ENCODE measurements at regions not wholly inside any gene's neighbourhood (a gene's known extent, or its start where the extent isn't known, plus 50 kb on each side); places are given as distances from the start of the nearest gene placed in this dataset.

DNA sequence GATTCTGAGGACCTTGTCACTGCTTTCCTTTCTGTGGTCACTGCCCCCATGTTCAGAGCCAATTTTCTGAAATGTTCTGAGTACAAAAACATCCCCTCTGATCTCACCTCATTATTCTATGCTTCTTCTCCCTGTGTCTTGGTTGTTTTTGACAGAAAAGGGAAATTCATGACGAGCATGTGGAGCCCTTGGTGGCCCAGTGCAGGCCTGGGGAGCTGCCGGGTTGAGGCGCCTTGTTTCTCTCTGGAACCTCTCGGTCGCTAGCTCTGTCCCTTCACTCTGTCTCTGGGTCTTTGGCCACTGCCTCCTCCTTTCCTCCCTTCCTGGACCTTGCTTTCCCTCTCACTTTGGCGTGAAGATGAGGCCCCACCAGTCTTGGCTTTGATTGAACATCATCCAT, 63.0 kb upstream of the THY1 start:
- no peak for TF ChIP-seq NFIC (IDR thresholded peaks at IDR 0.05; ENCODE audit: borderline replicate concordance)
- no peak for TF ChIP-seq EP300 (IDR thresholded peaks at IDR 0.05; ENCODE audit: borderline replicate concordance in 1 of 2, low read depth in 1 of 2, low read length in 1 of 2)
- no peak for TF ChIP-seq YY1 (IDR thresholded peaks at IDR 0.05; ENCODE audit: low read depth)
- TF ChIP-seq, protein P1, sequence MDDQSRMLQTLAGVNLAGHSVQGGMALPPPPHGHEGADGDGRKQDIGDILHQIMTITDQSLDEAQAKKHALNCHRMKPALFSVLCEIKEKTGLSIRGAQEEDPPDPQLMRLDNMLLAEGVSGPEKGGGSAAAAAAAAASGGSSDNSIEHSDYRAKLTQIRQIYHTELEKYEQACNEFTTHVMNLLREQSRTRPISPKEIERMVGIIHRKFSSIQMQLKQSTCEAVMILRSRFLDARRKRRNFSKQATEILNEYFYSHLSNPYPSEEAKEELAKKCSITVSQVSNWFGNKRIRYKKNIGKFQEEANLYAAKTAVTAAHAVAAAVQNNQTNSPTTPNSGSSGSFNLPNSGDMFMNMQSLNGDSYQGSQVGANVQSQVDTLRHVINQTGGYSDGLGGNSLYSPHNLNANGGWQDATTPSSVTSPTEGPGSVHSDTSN (IDR thresholded peaks at IDR 0.05) = no peak
- TF ChIP-seq EZH2phosphoT487 (IDR thresholded peaks at IDR 0.05; ENCODE audit: borderline replicate concordance, low read depth) = no peak
- no peak for TF ChIP-seq RXRA (IDR thresholded peaks at IDR 0.05; ENCODE audit: borderline replicate concordance, low read depth)
- TF ChIP-seq TCF12 (IDR thresholded peaks at IDR 0.05) = no peak
- no peak for TF ChIP-seq FOXM1 (IDR thresholded peaks at IDR 0.05; ENCODE audit: low read depth)
- no peak for TF ChIP-seq RAD21 (IDR thresholded peaks at IDR 0.05; ENCODE audit: low read length)
- TF ChIP-seq, protein P2, sequence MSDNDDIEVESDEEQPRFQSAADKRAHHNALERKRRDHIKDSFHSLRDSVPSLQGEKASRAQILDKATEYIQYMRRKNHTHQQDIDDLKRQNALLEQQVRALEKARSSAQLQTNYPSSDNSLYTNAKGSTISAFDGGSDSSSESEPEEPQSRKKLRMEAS (IDR thresholded peaks at IDR 0.05; ENCODE audit: low read depth) = no peak
- no peak for TF ChIP-seq MEF2A (IDR thresholded peaks at IDR 0.05; ENCODE audit: borderline replicate concordance, low read depth)
- no peak for TF ChIP-seq JUND (IDR thresholded peaks at IDR 0.05)
- TF ChIP-seq NRF1 (IDR thresholded peaks at IDR 0.05; ENCODE audit: low read depth, low read length) = no peak
- ChIA-PET CTCF (interaction anchor here (0.6 to 7.3 kb wide), 7 partner anchors 10 to 622 kb away, joined by 3 to 40 read pairs (median 4); no protein-coding TSS in a partner anchor), POLR2A (no interaction called here)
- Histone ChIP-seq H3K4me3 (ENCODE audit: low read depth in 2 of 2, low read length in 1 of 2) (no peak overlapping the region), H3K4me2 (no peak overlapping the region), H3K9me2 (no peaks in the 10 kb centered on the region), H3K27me3 (ENCODE audit: insufficient read depth) (no peaks in the 10 kb centered on the region; the same call in 1 of the 2 replicates), H3F3A (replicated peaks; ENCODE audit: insufficient read depth) (no peaks in the 10 kb centered on the region), H3K4me1 (ENCODE audit: control insufficient read depth in 1 of 2, insufficient read depth in 2 of 2, low read depth in 1 of 2, low read length in 1 of 2) (peaks cover 0 to 5% of the 10 kb centered on the region in 2 experiments; a peak in 1 of 4 replicates), H3K27ac (ENCODE audit: low read depth in 2 of 2, low read length in 1 of 2) (no peak overlapping the region), H3K79me2 (ENCODE audit: insufficient read depth) (no peaks in the 10 kb centered on the region), H3K9ac (no peak overlapping the region), H4K20me1 (ENCODE audit: insufficient read depth) (no peaks in the 10 kb centered on the region), H3K9me3 (no peaks in the 10 kb centered on the region), H2AFZ (ENCODE audit: low read depth) (no peak overlapping the region), H3K36me3 (replicated peaks in 1 of 2; ENCODE audit: control insufficient read depth in 1 of 2, insufficient read depth in 2 of 2, low read length in 1 of 2) (no peaks in the 10 kb centered on the region)
- DNase-seq = no peak
- 72% methylated on average over 5 of the region's 6 CpGs for WGBS (ENCODE audit: low lambda C conversion rate)

DNA sequence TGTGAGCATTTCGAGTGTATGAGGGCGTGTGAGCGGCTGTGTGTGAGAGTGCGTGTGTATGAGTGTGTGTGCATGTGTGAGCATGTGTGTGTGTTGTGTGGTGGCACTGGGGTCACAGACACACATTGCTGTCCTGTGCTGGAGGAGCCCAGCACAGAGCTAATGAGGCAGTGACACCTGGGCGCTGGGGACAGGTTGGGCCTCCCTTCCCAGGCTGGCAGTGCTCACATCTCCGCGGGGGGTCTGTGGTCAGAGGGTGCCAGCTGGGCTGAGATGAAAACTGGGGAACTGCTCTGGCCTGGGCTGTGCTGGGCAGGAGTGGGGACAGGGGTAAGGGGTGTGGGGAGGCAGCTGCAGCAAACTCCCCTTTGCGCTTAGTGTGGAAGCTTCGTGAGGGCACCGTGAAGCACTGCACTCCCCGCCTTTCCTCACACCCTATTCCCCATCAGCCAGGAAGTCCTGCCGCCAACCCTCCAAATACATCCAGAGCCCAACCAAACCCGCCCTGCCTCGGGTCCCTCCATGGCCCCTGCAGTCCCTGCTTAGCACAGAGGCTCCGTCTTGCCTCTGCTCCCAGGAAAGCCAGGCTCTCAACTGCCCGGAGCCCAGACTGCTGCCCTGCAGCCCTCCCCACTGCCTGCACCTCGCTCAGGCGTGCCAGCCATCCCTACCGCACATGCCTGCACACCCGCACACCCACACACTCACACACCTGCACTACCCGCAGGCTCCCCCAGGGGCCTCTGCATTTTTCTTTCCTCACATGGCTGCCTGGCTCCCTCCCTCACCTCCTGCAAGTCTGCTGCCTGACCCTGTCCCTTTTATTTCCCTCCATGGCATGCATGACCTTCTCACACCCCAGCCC, 62.0 kb upstream of the THY1 start:
- 86% methylated on average over 17 of the region's 21 CpGs for WGBS (ENCODE audit: low lambda C conversion rate)
- no peak overlapping the region for H3K4me3 ChIP-seq (ENCODE audit: low read depth in 2 of 2, low read length in 1 of 2)
- no peaks in the 10 kb centered on the region for H3K9me2 ChIP-seq
- H3K36me3 ChIP-seq (replicated peaks in 1 of 2; ENCODE audit: control insufficient read depth in 1 of 2, insufficient read depth in 2 of 2, low read length in 1 of 2) = no peaks in the 10 kb centered on the region
- TF ChIP-seq, protein P3, sequence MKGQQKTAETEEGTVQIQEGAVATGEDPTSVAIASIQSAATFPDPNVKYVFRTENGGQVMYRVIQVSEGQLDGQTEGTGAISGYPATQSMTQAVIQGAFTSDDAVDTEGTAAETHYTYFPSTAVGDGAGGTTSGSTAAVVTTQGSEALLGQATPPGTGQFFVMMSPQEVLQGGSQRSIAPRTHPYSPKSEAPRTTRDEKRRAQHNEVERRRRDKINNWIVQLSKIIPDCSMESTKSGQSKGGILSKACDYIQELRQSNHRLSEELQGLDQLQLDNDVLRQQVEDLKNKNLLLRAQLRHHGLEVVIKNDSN (IDR thresholded peaks at IDR 0.05; ENCODE audit: borderline replicate concordance, low read depth) = no peak
- TF ChIP-seq TAF1 (IDR thresholded peaks at IDR 0.05; ENCODE audit: borderline replicate concordance, low read depth, low read length) = no peak
- TF ChIP-seq TEAD4 (IDR thresholded peaks at IDR 0.05; ENCODE audit: borderline replicate concordance, insufficient read depth) = no peak
- no peak for TF ChIP-seq YY1 (IDR thresholded peaks at IDR 0.05; ENCODE audit: low read depth)
- no peak for TF ChIP-seq GATA2 (CRISPR knock-in tag; IDR thresholded peaks at IDR 0.05)
- no peak for TF ChIP-seq NFIC (IDR thresholded peaks at IDR 0.05; ENCODE audit: borderline replicate concordance)
- no peak for TF ChIP-seq FOSL2 (IDR thresholded peaks at IDR 0.05; ENCODE audit: borderline replicate concordance, low read depth)
- TF ChIP-seq SMC3 (IDR thresholded peaks at IDR 0.05; ENCODE audit: low read depth, low read length) = no peak
- no peak for TF ChIP-seq RXRA (IDR thresholded peaks at IDR 0.05; ENCODE audit: borderline replicate concordance, low read depth)
- TF ChIP-seq, protein P2 (IDR thresholded peaks at IDR 0.05; ENCODE audit: low read depth) = no peak
- TF ChIP-seq EP300 (IDR thresholded peaks at IDR 0.05; ENCODE audit: borderline replicate concordance in 1 of 2, low read depth in 1 of 2, low read length in 1 of 2) = no peak
- TF ChIP-seq MEF2A (IDR thresholded peaks at IDR 0.05; ENCODE audit: borderline replicate concordance, low read depth) = no peak
- TF ChIP-seq, protein P4, sequence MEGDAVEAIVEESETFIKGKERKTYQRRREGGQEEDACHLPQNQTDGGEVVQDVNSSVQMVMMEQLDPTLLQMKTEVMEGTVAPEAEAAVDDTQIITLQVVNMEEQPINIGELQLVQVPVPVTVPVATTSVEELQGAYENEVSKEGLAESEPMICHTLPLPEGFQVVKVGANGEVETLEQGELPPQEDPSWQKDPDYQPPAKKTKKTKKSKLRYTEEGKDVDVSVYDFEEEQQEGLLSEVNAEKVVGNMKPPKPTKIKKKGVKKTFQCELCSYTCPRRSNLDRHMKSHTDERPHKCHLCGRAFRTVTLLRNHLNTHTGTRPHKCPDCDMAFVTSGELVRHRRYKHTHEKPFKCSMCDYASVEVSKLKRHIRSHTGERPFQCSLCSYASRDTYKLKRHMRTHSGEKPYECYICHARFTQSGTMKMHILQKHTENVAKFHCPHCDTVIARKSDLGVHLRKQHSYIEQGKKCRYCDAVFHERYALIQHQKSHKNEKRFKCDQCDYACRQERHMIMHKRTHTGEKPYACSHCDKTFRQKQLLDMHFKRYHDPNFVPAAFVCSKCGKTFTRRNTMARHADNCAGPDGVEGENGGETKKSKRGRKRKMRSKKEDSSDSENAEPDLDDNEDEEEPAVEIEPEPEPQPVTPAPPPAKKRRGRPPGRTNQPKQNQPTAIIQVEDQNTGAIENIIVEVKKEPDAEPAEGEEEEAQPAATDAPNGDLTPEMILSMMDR (IDR thresholded peaks at IDR 0.05) = no peak
- TF ChIP-seq POLR2AphosphoS5 (IDR thresholded peaks at IDR 0.05; ENCODE audit: low read depth, low read length) = no peak
- TF ChIP-seq, protein P1 (IDR thresholded peaks at IDR 0.05) = no peak
- H3K9ac ChIP-seq = no peak overlapping the region
- H3K4me2 ChIP-seq = no peak overlapping the region
- no peak overlapping the region for H2AFZ ChIP-seq (ENCODE audit: low read depth)
- H3K4me1 ChIP-seq (ENCODE audit: control insufficient read depth in 1 of 2, insufficient read depth in 2 of 2, low read depth in 1 of 2, low read length in 1 of 2) = peaks cover 0 to 5% of the 10 kb centered on the region in 2 experiments; a peak in 1 of 4 replicates
- no peaks in the 10 kb centered on the region; the same call in 1 of the 2 replicates for H3K27me3 ChIP-seq (ENCODE audit: insufficient read depth)
- no peaks in the 10 kb centered on the region for H3F3A ChIP-seq (replicated peaks; ENCODE audit: insufficient read depth)
- H3K27ac ChIP-seq (ENCODE audit: low read depth in 2 of 2, low read length in 1 of 2) = no peak overlapping the region
- ChIA-PET POLR2A (no interaction called here), CTCF (interaction anchor here (0.9 to 16.3 kb wide), 10 partner anchors 10 to 623 kb away, joined by 3 to 390 read pairs (median 6); partner anchors contain the start of genes NECTIN1 and USP2)
- no peak for DNase-seq
- no peaks in the 10 kb centered on the region for H3K9me3 ChIP-seq
- H4K20me1 ChIP-seq (ENCODE audit: insufficient read depth) = no peaks in the 10 kb centered on the region
- no peaks in the 10 kb centered on the region for H3K79me2 ChIP-seq (ENCODE audit: insufficient read depth)

All from SK-N-SH (cell line).